Esophagus muscularis mucosa (tissue), 3 donors: ENCODE measurements at regions not wholly inside any gene's neighbourhood (a gene's known extent, or its start where the extent isn't known, plus 50 kb on each side); places are given as distances from the start of the nearest gene placed in this dataset.

Source experiments
- small RNA-seq, 3 donors: library from RNA; depleted of rRNA; stranded (forward); fragments of <200 nt; gene quantifications; one replicate each; pipeline ENCODE3, GENCODE V24; 2016

Small RNA genes in the stretch of these regions (small RNA-seq; reads per million reads assigned to genes)
- gene RN7SL50P: 0 reads per million in 3 donors
